ENCODE measurements at regions not wholly inside any gene's neighbourhood (a gene's known extent, or its start where the extent isn't known, plus 50 kb on each side); places are given as distances from the start of the nearest gene placed in this dataset.

GRCh38 chr2:8002765-8003393 lies 679.0 kb upstream of the ID2 start:
- intact Hi-C loops (cut with micrococcal nuclease), result no loop called here
- Mint-ChIP-seq H3K9me3 (no peaks in the 10 kb centered on the region), H3K4me3 (no peak overlapping the region), H3K36me3 (ENCODE audit: low read depth) (no peaks in the 10 kb centered on the region), H3K27me3 (no peaks in the 10 kb centered on the region), H3K4me1 (ENCODE audit: low read depth) (peaks cover 27% of the 10 kb centered on the region), H3K27ac (no peak overlapping the region)

- Mint-ChIP-seq H3K4me3 (no peak overlapping the region), H3K27ac (no peak overlapping the region), H3K36me3 (ENCODE audit: low read depth) (no peaks in the 10 kb centered on the region)
These were observed 678.3 kb upstream of the ID2 start for GRCh38 chr2:8003462-8004075.

GRCh38 chr2:8004250-8004681 lies 677.6 kb upstream of the ID2 start:
- Mint-ChIP-seq H3K36me3 (ENCODE audit: low read depth) (no peaks in the 10 kb centered on the region), H3K4me1 (ENCODE audit: low read depth) (peaks cover 34% of the 10 kb centered on the region), H3K9me3 (no peaks in the 10 kb centered on the region), H3K27ac (no peak overlapping the region), H3K27me3 (no peaks in the 10 kb centered on the region), H3K4me3 (no peak overlapping the region)
- intact Hi-C loops (cut with micrococcal nuclease), result no loop called here

More at GRCh38 chr2:8003462-8004075, 678.3 kb upstream of the ID2 start:
- Mint-ChIP-seq H3K9me3 (no peaks in the 10 kb centered on the region), H3K4me1 (ENCODE audit: low read depth) (peaks cover 27% of the 10 kb centered on the region), H3K27me3 (no peaks in the 10 kb centered on the region)
- intact Hi-C loops (cut with micrococcal nuclease), result no loop called here

- no peak overlapping the region for H3K4me3 Mint-ChIP-seq
- no peaks in the 10 kb centered on the region for H3K27me3 Mint-ChIP-seq
- H3K36me3 Mint-ChIP-seq (ENCODE audit: low read depth), result no peaks in the 10 kb centered on the region
- H3K4me1 Mint-ChIP-seq (ENCODE audit: low read depth), result peaks cover 40% of the 10 kb centered on the region
- intact Hi-C loops (cut with micrococcal nuclease), result no loop called here
- peak overlapping the region; percentile 54 for H3K27ac Mint-ChIP-seq
- H3K9me3 Mint-ChIP-seq, result no peaks in the 10 kb centered on the region
These were observed 675.7 kb upstream of the ID2 start for GRCh38 chr2:8006181-8006580.

- Mint-ChIP-seq H3K4me3 (no peak overlapping the region), H3K27ac (peak overlapping the region; percentile 54), H3K4me1 (ENCODE audit: low read depth) (peaks cover 40% of the 10 kb centered on the region), H3K9me3 (no peaks in the 10 kb centered on the region), H3K27me3 (no peaks in the 10 kb centered on the region), H3K36me3 (ENCODE audit: low read depth) (no peaks in the 10 kb centered on the region)
- intact Hi-C loops (cut with micrococcal nuclease), result no loop called here
These were observed 675.2 kb upstream of the ID2 start for GRCh38 chr2:8006626-8007025.

- H3K9me3 Mint-ChIP-seq, result no peaks in the 10 kb centered on the region
- H3K4me1 Mint-ChIP-seq (ENCODE audit: low read depth), result peaks cover 30% of the 10 kb centered on the region
- no peak overlapping the region for H3K4me3 Mint-ChIP-seq
- peak overlapping the region; percentile 63 for H3K27ac Mint-ChIP-seq
- H3K27me3 Mint-ChIP-seq, result no peaks in the 10 kb centered on the region
- intact Hi-C loops (cut with micrococcal nuclease), result no loop called here
- no peaks in the 10 kb centered on the region for H3K36me3 Mint-ChIP-seq (ENCODE audit: low read depth)
These were observed 672.8 kb upstream of the ID2 start for GRCh38 chr2:8009010-8009597.

- Mint-ChIP-seq H3K27me3 (no peaks in the 10 kb centered on the region), H3K9me3 (peaks cover 7% of the 10 kb centered on the region), H3K27ac (no peak overlapping the region), H3K4me1 (ENCODE audit: low read depth) (peaks cover 16% of the 10 kb centered on the region), H3K4me3 (no peak overlapping the region), H3K36me3 (ENCODE audit: low read depth) (no peaks in the 10 kb centered on the region)
- intact Hi-C loops (cut with micrococcal nuclease), result no loop called here
These were observed 665.8 kb upstream of the ID2 start for GRCh38 chr2:8015848-8016600.

- intact Hi-C loops (cut with micrococcal nuclease), result no loop called here
- peaks cover 7% of the 10 kb centered on the region for H3K9me3 Mint-ChIP-seq
- no peaks in the 10 kb centered on the region for H3K27me3 Mint-ChIP-seq
- no peak overlapping the region for H3K4me3 Mint-ChIP-seq
- H3K4me1 Mint-ChIP-seq (ENCODE audit: low read depth), result peaks cover 16% of the 10 kb centered on the region
- H3K36me3 Mint-ChIP-seq (ENCODE audit: low read depth), result no peaks in the 10 kb centered on the region
- H3K27ac Mint-ChIP-seq, result no peak overlapping the region
These were observed 665.2 kb upstream of the ID2 start for GRCh38 chr2:8016688-8017087.

GRCh38 chr2:8018956-8019355 lies 662.9 kb upstream of the ID2 start:
- intact Hi-C loops (cut with micrococcal nuclease), result no loop called here
- Mint-ChIP-seq H3K27me3 (no peaks in the 10 kb centered on the region), H3K9me3 (peaks cover 14% of the 10 kb centered on the region), H3K4me1 (ENCODE audit: low read depth) (peaks cover 27% of the 10 kb centered on the region), H3K27ac (no peak overlapping the region), H3K4me3 (no peak overlapping the region), H3K36me3 (ENCODE audit: low read depth) (no peaks in the 10 kb centered on the region)

GRCh38 chr2:8019934-8020333 lies 661.9 kb upstream of the ID2 start:
- Mint-ChIP-seq H3K4me1 (ENCODE audit: low read depth) (peaks cover 36% of the 10 kb centered on the region), H3K27ac (no peak overlapping the region), H3K36me3 (ENCODE audit: low read depth) (no peaks in the 10 kb centered on the region), H3K4me3 (no peak overlapping the region), H3K27me3 (no peaks in the 10 kb centered on the region), H3K9me3 (peaks cover 14% of the 10 kb centered on the region)
- intact Hi-C loops (cut with micrococcal nuclease), result no loop called here

- Mint-ChIP-seq H3K4me3 (no peak overlapping the region), H3K27me3 (no peaks in the 10 kb centered on the region), H3K9me3 (peaks cover 14% of the 10 kb centered on the region), H3K27ac (peak overlapping the region; percentile 26), H3K4me1 (ENCODE audit: low read depth) (peaks cover 29% of the 10 kb centered on the region), H3K36me3 (ENCODE audit: low read depth) (no peaks in the 10 kb centered on the region)
- intact Hi-C loops (cut with micrococcal nuclease), result no loop called here
These were observed 659.9 kb upstream of the ID2 start for GRCh38 chr2:8021921-8022320.

- intact Hi-C loops (cut with micrococcal nuclease), result no loop called here
- no peaks in the 10 kb centered on the region for H3K36me3 Mint-ChIP-seq (ENCODE audit: low read depth)
- no peak overlapping the region for H3K4me3 Mint-ChIP-seq
- no peak overlapping the region for H3K27ac Mint-ChIP-seq
- H3K27me3 Mint-ChIP-seq, result no peaks in the 10 kb centered on the region
- H3K4me1 Mint-ChIP-seq (ENCODE audit: low read depth), result peaks cover 25% of the 10 kb centered on the region
- H3K9me3 Mint-ChIP-seq, result peaks cover 7% of the 10 kb centered on the region
These were observed 658.8 kb upstream of the ID2 start for GRCh38 chr2:8022908-8023640.

GRCh38 chr2:8024506-8024905 lies 657.4 kb upstream of the ID2 start:
- Mint-ChIP-seq H3K27me3 (peaks cover 7% of the 10 kb centered on the region), H3K27ac (peak overlapping the region; percentile 51), H3K9me3 (peaks cover 7% of the 10 kb centered on the region), H3K4me3 (no peak overlapping the region), H3K4me1 (ENCODE audit: low read depth) (peaks cover 25% of the 10 kb centered on the region), H3K36me3 (ENCODE audit: low read depth) (no peaks in the 10 kb centered on the region)
- intact Hi-C loops (cut with micrococcal nuclease), result no loop called here

Measured in dendritic cell treated with granulocyte-macrophage colony-stimulating factor and Interleukin-4, amounts not matched to agents 40 ng/mL and 50 ng/mL, for 4 days (primary cell).